Pancreas (tissue), 10 donors: ENCODE measurements at regions not wholly inside any gene's neighbourhood (a gene's known extent, or its start where the extent isn't known, plus 50 kb on each side); places are given as distances from the start of the nearest gene placed in this dataset.

Experiments used
- ATAC-seq, 4 donors: fragments of 200-7000 bp; cut with Tn5 transposase; one replicate each; pipeline versions ENCODE4 v1.8.0 to v1.9.1; 2020; ENCODE audit warnings: mild to moderate bottlenecking in 4 of 4, moderate library complexity in 4 of 4
- DNase-seq, 6 donors: peaks; one replicate each; pipeline ENCODE4 v3.0.0-alpha.2; 2020
- FAIRE-seq: peaks from 2 replicates; lab custom pipeline; 2012; peaks lifted over from hg19 to GRCh38; lab: Jason Lieb, UNC
- H3K27ac ChIP-seq, 4 donors: fragments of 200-600 bp; sonication (generic); 1 replicate in 3 of 4; 2 replicates in 1 of 4; pipeline versions ENCODE4 v1.5.0 to v1.8.0; 2020
- H3K27me3 ChIP-seq, 4 donors: fragments of 200-600 bp; one replicate each; pipeline ENCODE4 v1.8.0; 2021
- H3K36me3 ChIP-seq, 3 donors: fragments of 200-600 bp; sonication (generic) in 1 of 3; one replicate each; pipeline versions ENCODE4 v1.5.0 to v1.8.0; 2020 to 2021
- H3K4me1 ChIP-seq, 3 donors: fragments of 200-600 bp; one replicate each; pipeline ENCODE4 v1.8.0; 2021
- H3K4me3 ChIP-seq, 4 donors: fragments of 200-600 bp; sonication (generic) in 2 of 4; one replicate each; pipeline versions ENCODE4 v1.5.0 to v1.8.0; 2020 to 2021
- H3K9me3 ChIP-seq, 4 donors: fragments of 200-600 bp; one replicate each; pipeline ENCODE4 v1.8.0; 2021
- WGBS, 2 donors: extraction: QIAGEN DNeasy Blood & Tissue Kit; methylation state at CpG; one replicate each; pipeline ENCODE4 v1.1.7; 2013; 5-methylcytosine and 5-hydroxymethylcytosine counted together
- intact Hi-C, 3 donors: fragments of 100-400 bp; cut with DNase I; formaldehyde crosslinking; loops; one replicate each; pipeline versions ENCODE4 v1.11.1 to v1.14.2; 2022
- TF ChIP-seq, protein P1 (sequence below), 4 donors: fragments of 200-600 bp; sonication (generic) in 3 of 4; IDR thresholded peaks; one replicate each; pipeline versions ENCODE4 v1.5.0 to v1.8.0; 2021; ENCODE audit warnings: antibody characterized with exemption in 4 of 4
- donor health status: healthy with polysubstance abuse.
- donor health status: DM: no; HTN: no; CAD: no; lungs with moderate emphysema.
- donor health status: DM: no; HTN: no; CAD: no.
- donor health status: control.
- donor health status: control.
- donor health status: Bipolar disorder and iron deficiency.
- donor health status: DM: yes; HTN: yes; CAD: no.
- donor health status: DM: no; HTN: no; CAD: no.
- donor health status: DM: no; HTN: no; CAD: no.
- donor health status: DM: yes; HTN: yes; CAD: no.

DNA sequence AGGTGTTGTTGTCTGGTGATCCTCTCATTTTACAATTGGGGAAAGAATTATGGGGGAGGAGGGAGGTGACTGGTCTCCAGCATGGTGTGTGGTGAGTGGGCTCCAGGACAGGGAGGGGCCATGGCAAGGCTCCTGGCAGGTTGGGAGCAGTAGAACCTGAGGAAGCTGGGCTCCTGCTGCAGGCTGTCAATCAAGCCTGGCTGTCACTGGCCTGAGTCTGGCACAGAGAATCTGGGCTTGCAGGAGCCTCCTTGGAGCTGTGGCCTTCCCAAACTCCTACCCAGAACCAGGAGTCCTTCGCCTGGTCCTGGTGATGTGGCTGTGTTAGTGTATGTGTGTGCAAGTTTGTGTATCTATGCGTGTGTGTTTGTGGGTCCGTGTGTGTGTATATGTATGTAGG is 131.9 kb upstream of the CSF3R start:
- no peaks in the 10 kb centered on the region for H3K27me3 ChIP-seq
- no peaks in the 10 kb centered on the region for H3K9me3 ChIP-seq
- ATAC-seq: no peak
- DNase-seq: no peak
- TF ChIP-seq, protein P1, sequence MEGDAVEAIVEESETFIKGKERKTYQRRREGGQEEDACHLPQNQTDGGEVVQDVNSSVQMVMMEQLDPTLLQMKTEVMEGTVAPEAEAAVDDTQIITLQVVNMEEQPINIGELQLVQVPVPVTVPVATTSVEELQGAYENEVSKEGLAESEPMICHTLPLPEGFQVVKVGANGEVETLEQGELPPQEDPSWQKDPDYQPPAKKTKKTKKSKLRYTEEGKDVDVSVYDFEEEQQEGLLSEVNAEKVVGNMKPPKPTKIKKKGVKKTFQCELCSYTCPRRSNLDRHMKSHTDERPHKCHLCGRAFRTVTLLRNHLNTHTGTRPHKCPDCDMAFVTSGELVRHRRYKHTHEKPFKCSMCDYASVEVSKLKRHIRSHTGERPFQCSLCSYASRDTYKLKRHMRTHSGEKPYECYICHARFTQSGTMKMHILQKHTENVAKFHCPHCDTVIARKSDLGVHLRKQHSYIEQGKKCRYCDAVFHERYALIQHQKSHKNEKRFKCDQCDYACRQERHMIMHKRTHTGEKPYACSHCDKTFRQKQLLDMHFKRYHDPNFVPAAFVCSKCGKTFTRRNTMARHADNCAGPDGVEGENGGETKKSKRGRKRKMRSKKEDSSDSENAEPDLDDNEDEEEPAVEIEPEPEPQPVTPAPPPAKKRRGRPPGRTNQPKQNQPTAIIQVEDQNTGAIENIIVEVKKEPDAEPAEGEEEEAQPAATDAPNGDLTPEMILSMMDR (IDR thresholded peaks at IDR 0.05): no peak
- H3K27ac ChIP-seq: no peak overlapping the region
- FAIRE-seq: no peak
- no peaks in the 10 kb centered on the region for H3K36me3 ChIP-seq
- WGBS, 2 donors: 58 to 78% methylated on average over 3 of the region's 3 CpGs
- intact Hi-C loops: no loop called here
- H3K4me1 ChIP-seq: no peaks in the 10 kb centered on the region
- no peak overlapping the region for H3K4me3 ChIP-seq

DNA sequence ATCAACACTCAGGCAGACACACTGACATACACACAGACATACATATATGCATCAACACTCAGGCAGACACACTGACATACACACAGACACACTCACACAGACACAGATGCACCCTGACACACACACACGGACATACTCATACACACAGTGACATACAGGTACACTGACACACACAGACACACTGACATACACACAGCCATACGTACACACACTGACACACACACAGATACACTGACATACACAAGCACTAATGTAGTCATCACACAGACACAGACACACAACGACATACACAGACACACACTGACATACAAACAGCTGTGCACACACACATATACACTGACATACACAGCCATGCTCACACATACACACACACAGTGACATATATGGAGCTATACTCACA is 131.0 kb upstream of the CSF3R start:
- Histone ChIP-seq H3K36me3 (no peaks in the 10 kb centered on the region), H3K4me3 (no peak overlapping the region), H3K9me3 (no peaks in the 10 kb centered on the region), H3K4me1 (no peaks in the 10 kb centered on the region), H3K27me3 (no peaks in the 10 kb centered on the region), H3K27ac (no peak overlapping the region)
- no peak for FAIRE-seq
- intact Hi-C loops: no loop called here
- TF ChIP-seq, protein P1 (IDR thresholded peaks at IDR 0.05): no peak
- DNase-seq: no peak
- no peak for ATAC-seq
- WGBS, 2 donors: 55 to 63% methylated on average over 3 of the region's 3 CpGs

DNA sequence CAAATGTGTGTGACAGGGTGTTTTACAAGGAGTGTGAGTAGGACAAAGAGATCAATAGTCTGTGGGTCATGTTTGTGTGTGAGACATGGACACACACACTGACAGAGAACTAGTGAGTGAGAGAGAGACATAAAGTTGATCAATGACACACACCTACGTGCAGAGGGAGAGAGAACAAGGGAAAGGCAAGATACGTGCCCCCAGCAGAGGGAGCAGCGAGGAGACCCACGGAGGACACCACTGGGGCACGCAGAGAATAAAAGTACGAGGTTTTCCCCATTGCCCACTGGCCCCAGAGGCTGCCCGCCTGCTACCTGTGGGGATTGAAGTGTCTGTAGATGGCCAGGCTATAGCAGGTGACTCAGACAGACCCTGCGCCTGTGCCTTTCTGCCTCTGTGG is 130.2 kb upstream of the CSF3R start:
- H3K4me1 ChIP-seq: no peaks in the 10 kb centered on the region
- WGBS, 2 donors: 29 to 36% methylated on average over 8 of the region's 8 CpGs
- no peak overlapping the region for H3K4me3 ChIP-seq
- no peaks in the 10 kb centered on the region for H3K36me3 ChIP-seq
- intact Hi-C loops: no loop called here
- DNase-seq (no peak), FAIRE-seq (no peak), ATAC-seq (no peak)
- no peaks in the 10 kb centered on the region for H3K9me3 ChIP-seq
- H3K27ac ChIP-seq: no peak overlapping the region
- no peaks in the 10 kb centered on the region for H3K27me3 ChIP-seq
- TF ChIP-seq, protein P1 (IDR thresholded peaks at IDR 0.05): no peak

- no peak for FAIRE-seq
- intact Hi-C loops: no loop called here
- DNase-seq: peak in 1 of 6 donors; percentile 21
- no peaks in the 10 kb centered on the region for H3K4me1 ChIP-seq
- TF ChIP-seq, protein P1 (IDR thresholded peaks at IDR 0.05): no peak
- ATAC-seq: no peak
- no peak overlapping the region for H3K4me3 ChIP-seq
- 37 to 39% methylated on average over 10 of the region's 10 CpGs for WGBS, 2 donors
- no peaks in the 10 kb centered on the region for H3K27me3 ChIP-seq
- no peaks in the 10 kb centered on the region for H3K9me3 ChIP-seq
- H3K27ac ChIP-seq: no peak overlapping the region
- H3K36me3 ChIP-seq: no peaks in the 10 kb centered on the region
Measured at GRCh38 chr1:36612121-36612520, 129.4 kb upstream of the CSF3R start.

- WGBS, 2 donors: 30 to 32% methylated on average over 6 of the region's 6 CpGs
- no peaks in the 10 kb centered on the region for H3K36me3 ChIP-seq
- no peaks in the 10 kb centered on the region for H3K4me1 ChIP-seq
- peak; percentile 63 to 89 (median 86) for ATAC-seq
- no peaks in the 10 kb centered on the region for H3K9me3 ChIP-seq
- FAIRE-seq: no peak
- peak in 5 of 6 donors; percentile 22 to 64 (median 49) for DNase-seq
- TF ChIP-seq, protein P1 (IDR thresholded peaks at IDR 0.05): peak; percentile 39 to 74 (median 60)
- no peak overlapping the region for H3K4me3 ChIP-seq
- intact Hi-C loops: no loop called here
- no peak overlapping the region for H3K27ac ChIP-seq
- H3K27me3 ChIP-seq: no peaks in the 10 kb centered on the region
Measured at GRCh38 chr1:36609241-36610027, 126.7 kb upstream of the CSF3R start.
